HEK293T (cell line): ENCODE measurements at regions not wholly inside any gene's neighbourhood (a gene's known extent, or its start where the extent isn't known, plus 50 kb on each side); places are given as distances from the start of the nearest gene placed in this dataset.

Experiments
- CTCF ChIA-PET: fragments of 350-600 bp; formaldehyde crosslinking; extraction: SDS; loops from one replicate; lab custom pipeline; 2021; ENCODE audit warnings: antibody characterized with exemption, inconsistent platforms; lab: Yijun Ruan, JAX
- POLR2A ChIA-PET: fragments of 350-600 bp; formaldehyde crosslinking; extraction: SDS; loops from one replicate; lab custom pipeline; 2020; ENCODE audit warnings: antibody characterized with exemption, inconsistent platforms; lab: Yijun Ruan, JAX
- DNase-seq: peaks from one replicate; pipeline ENCODE4 v3.0.0; 2012; ENCODE audit warnings: mixed read lengths; ENCODE audit errors: extremely low spot score
- ARNT ChIP-seq: fragments of 450-650 bp; IDR thresholded peaks from 2 replicates; pipeline ENCODE4 v1.6.1; 2017; ENCODE audit warnings: mild to moderate bottlenecking
- BHLHE40 ChIP-seq: fragments of 450-650 bp; IDR thresholded peaks from 2 replicates; pipeline ENCODE4 v1.6.1; 2016; ENCODE audit warnings: mild to moderate bottlenecking, moderate library complexity, borderline replicate concordance
- CTBP1 ChIP-seq: fragments of 450-650 bp; IDR thresholded peaks from 2 replicates; pipeline ENCODE4 v1.6.1; 2016; ENCODE audit warnings: borderline replicate concordance
- ELF4 ChIP-seq: fragments of 450-650 bp; IDR thresholded peaks from 2 replicates; pipeline ENCODE4 v1.6.1; 2017; ENCODE audit warnings: antibody characterized with exemption
- FOXA1 ChIP-seq: fragments of 450-650 bp; IDR thresholded peaks from 2 replicates; pipeline ENCODE4 v1.6.1; 2016; ENCODE audit warnings: mild to moderate bottlenecking
- FOXK2 ChIP-seq: fragments of 450-650 bp; IDR thresholded peaks from 2 replicates; pipeline ENCODE4 v1.6.1; 2016; ENCODE audit warnings: mild to moderate bottlenecking
- FOXM1 ChIP-seq: fragments of 450-650 bp; IDR thresholded peaks from 2 replicates; pipeline ENCODE4 v1.6.1; 2017; ENCODE audit warnings: mild to moderate bottlenecking, borderline replicate concordance
- HDGF ChIP-seq: fragments of 450-650 bp; IDR thresholded peaks from 2 replicates; pipeline ENCODE4 v1.6.1; 2017; ENCODE audit warnings: antibody characterized with exemption, borderline replicate concordance
- L3MBTL2 ChIP-seq: fragments of 450-650 bp; conservative IDR thresholded peaks from 2 replicates; pipeline ENCODE4 v1.6.1; 2016; ENCODE audit warnings: mild to moderate bottlenecking
- LEF1 ChIP-seq: fragments of 450-650 bp; IDR thresholded peaks from 2 replicates; pipeline ENCODE4 v1.6.1; 2017; ENCODE audit warnings: mild to moderate bottlenecking, borderline replicate concordance
- NFRKB ChIP-seq: fragments of 450-650 bp; IDR thresholded peaks from 2 replicates; pipeline ENCODE4 v1.6.1; 2016; ENCODE audit warnings: mild to moderate bottlenecking, moderate library complexity
- SP1 ChIP-seq: fragments of 450-650 bp; IDR thresholded peaks from 2 replicates; pipeline ENCODE4 v1.6.1; 2017
- SUZ12 ChIP-seq: fragments of 450-650 bp; IDR thresholded peaks from 2 replicates; pipeline ENCODE4 v1.6.1; 2016; ENCODE audit warnings: mild to moderate bottlenecking
- TARDBP ChIP-seq: fragments of 450-650 bp; IDR thresholded peaks from 2 replicates; pipeline ENCODE4 v1.6.1; 2016
- ZNF384 ChIP-seq: fragments of 450-650 bp; IDR thresholded peaks from 2 replicates; pipeline ENCODE4 v1.6.1; 2016
- TF ChIP-seq, protein P1 (sequence below): fragments of 450-650 bp; IDR thresholded peaks from 2 replicates; pipeline ENCODE4 v1.6.1; 2016

DNA sequence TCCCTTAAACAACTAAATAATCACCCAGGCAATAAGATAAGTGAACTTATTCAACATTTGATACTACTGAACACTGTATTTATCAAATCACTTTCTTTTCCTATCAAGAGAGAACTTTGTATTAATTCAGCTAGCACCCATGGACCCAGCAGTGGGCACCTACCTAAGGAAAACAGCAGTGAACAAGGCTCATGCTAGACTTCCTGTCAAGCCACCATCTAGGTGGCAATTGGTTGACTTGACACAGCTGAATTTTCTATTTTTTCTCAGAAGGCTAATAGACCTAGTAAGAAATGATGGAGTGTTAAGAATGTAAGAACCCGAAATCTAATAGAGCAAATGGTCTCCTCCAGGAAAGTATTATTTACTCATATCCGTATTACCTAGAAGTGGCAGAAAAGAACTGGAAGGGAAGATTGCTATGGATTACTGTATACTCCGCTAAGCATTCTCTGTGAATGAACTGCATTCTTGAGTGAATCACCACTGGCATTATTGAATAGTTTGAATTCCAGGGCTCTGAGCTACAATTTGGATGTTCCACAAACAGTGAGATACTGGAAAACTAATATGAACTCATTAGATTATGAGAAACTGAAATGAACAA lies 988.2 kb upstream of the CDH2 start:
- ChIA-PET POLR2A (no interaction called here), CTCF (no interaction called here)
- no peak for TF ChIP-seq ELF4
- TF ChIP-seq TARDBP: no peak
- no peak for TF ChIP-seq FOXA1
- no peak for TF ChIP-seq NFRKB
- TF ChIP-seq SP1: no peak
- no peak for DNase-seq

DNA sequence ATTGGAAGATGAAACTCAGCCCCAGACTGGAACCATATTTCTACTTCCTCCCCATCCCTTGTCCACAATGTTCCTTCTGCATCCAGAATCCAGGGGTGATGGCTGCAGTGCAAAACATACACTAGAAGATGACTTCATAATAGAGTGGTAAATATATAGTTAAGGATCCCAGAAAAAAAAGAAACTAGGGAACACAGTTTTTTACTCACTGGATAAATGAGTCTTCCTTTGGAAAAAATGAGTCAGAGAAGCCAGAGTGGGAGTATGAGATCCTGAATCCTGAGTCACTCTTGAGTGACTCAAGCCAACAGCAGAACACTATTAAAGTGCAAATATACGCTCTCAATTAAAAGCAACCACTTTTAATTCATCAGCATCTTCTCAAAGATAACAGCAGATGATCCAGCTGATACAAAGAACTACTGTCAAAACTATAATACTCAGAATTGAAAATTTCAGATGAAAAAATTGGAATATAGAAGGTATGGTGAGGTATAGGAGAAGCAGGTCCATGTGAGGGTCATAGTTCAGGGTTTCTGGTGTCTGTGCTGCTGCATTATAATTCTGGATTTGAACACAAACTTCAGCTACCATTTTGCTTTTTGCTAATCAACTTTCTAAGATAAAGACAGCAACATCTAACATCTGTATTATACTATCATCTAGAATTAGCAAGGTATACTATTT lies 987.2 kb upstream of the CDH2 start:
- DNase-seq: no peak
- TF ChIP-seq FOXM1: no peak
- TF ChIP-seq NFRKB: no peak
- no peak for TF ChIP-seq CTBP1
- no peak for TF ChIP-seq L3MBTL2
- TF ChIP-seq, protein P1, sequence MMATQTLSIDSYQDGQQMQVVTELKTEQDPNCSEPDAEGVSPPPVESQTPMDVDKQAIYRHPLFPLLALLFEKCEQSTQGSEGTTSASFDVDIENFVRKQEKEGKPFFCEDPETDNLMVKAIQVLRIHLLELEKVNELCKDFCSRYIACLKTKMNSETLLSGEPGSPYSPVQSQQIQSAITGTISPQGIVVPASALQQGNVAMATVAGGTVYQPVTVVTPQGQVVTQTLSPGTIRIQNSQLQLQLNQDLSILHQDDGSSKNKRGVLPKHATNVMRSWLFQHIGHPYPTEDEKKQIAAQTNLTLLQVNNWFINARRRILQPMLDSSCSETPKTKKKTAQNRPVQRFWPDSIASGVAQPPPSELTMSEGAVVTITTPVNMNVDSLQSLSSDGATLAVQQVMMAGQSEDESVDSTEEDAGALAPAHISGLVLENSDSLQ: no peak
- ChIA-PET POLR2A (no interaction called here), CTCF (no interaction called here)

DNA sequence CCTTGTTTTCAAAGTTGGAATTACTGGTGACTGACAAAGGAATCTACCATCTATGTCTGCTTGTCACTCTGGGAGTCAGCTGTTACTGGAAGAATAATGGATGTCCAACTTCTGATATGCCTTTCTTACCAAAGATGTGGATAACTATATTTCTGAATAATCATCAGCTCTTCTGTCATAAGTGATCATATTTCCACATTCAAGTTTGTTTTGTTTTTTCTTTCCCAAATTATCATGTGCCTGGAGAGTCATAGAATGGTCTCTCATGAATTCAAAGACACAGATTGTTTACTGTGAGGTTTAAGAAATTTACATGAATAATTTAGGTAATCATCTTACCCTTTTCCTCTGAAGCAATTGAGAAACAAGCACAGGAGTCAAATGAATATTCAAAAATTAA lies 986.7 kb upstream of the CDH2 start:
- POLR2A ChIA-PET: no interaction called here
- no peak for DNase-seq
- TF ChIP-seq FOXK2: no peak
- no peak for TF ChIP-seq L3MBTL2
- no peak for TF ChIP-seq ELF4
- TF ChIP-seq CTBP1: no peak
- TF ChIP-seq FOXA1: no peak
- no peak for TF ChIP-seq TARDBP
- CTCF ChIA-PET: no interaction called here

DNA sequence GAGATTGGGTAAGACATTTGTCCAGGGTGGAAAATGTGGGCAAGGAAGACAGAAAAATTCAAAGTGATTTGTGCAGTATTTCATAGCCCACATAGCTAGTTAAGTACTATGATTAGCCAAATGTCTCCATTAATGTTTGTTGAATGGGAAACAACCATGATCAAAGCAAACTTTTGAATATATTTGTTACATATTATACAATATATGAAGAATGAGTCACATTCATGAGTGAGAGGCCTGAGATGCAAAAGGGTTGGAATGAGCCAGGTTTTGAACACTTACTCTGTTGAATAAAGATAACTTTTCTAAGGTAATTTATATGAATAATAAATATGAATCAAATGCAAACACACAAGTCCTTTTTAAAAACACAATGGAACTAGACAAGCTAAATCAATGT lies 984.5 kb upstream of the CDH2 start:
- CTCF ChIA-PET: no interaction called here

DNA sequence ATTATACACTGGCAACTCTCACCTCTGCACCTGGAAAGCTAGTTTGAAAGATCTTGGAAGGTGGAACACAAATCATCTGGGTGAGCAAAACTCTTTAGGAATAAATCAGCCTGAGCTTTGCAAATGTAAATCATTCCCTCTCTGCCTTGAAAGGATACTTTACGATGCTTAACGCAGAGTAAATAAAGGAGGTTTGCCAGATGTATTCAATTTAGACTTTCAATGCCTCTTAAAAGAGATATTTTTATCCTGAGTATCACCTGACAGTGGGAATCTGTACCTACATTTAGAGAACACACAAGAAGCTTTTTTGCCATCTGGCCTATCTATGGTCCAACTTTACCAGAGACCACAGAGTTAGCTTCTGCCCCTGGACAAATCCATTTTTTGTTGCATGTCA lies 983.2 kb upstream of the CDH2 start:
- CTCF ChIA-PET: no interaction called here
- POLR2A ChIA-PET: no interaction called here
- no peak for DNase-seq

More for the DNA sequence above, 984.5 kb upstream of the CDH2 start:
- TF ChIP-seq LEF1 (no peak), HDGF (no peak), CTBP1 (no peak), FOXM1 (no peak), TARDBP (no peak)
- POLR2A ChIA-PET: no interaction called here
- no peak for DNase-seq

DNA sequence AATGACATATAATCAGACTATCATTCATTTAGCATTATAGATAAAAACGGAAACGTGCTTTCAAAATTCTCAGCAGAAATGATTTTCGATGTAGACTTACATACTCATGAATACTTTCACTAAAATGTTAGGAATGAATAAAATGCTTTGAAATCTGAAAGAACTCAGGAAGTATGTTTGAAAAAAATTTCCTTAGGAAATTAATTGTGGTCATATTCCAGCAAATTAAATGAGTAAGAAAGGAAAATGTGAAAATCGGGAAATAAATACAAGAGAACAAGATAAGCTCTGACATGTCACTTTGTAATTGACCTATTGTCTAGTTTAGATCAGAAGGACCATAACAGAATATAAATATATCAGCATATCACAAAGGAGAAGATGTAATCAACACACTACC lies 981.0 kb upstream of the CDH2 start:
- ChIA-PET POLR2A (no interaction called here), CTCF (no interaction called here)
- DNase-seq: no peak
- TF ChIP-seq FOXK2 (no peak), FOXA1 (no peak), L3MBTL2 (no peak), ARNT (no peak), HDGF (no peak), BHLHE40 (no peak), TARDBP (no peak), FOXM1 (no peak), ZNF384 (no peak), ELF4 (no peak), SUZ12 (no peak), CTBP1 (no peak), SP1 (no peak)
- TF ChIP-seq, protein P1: no peak

More for the DNA sequence above, 983.2 kb upstream of the CDH2 start:
- no peak for TF ChIP-seq ELF4
- TF ChIP-seq ZNF384: no peak
- no peak for TF ChIP-seq SUZ12
- no peak for TF ChIP-seq LEF1
- no peak for TF ChIP-seq HDGF
- TF ChIP-seq SP1: no peak
- TF ChIP-seq CTBP1: no peak
- TF ChIP-seq, protein P1: no peak
- TF ChIP-seq FOXA1: no peak
- TF ChIP-seq FOXM1: no peak
- no peak for TF ChIP-seq BHLHE40
